HG02642 (cell line): ENCODE measurements at regions not wholly inside any gene's neighbourhood (a gene's known extent, or its start where the extent isn't known, plus 50 kb on each side); places are given as distances from the start of the nearest gene placed in this dataset.
"Not testable (repeated sequence)": the region's sequence is repeated elsewhere in the genome, so short reads cannot be mapped to it uniquely, and the experiment has no call there.

Experiments
- ATAC-seq: cut with Tn5 transposase; IDR thresholded peaks from one replicate; pipeline ENCODE4 v1.9.1; 2021; ENCODE audit warnings: mild to moderate bottlenecking; ENCODE audit not compliant: unreplicated experiment, poor library complexity

DNA sequence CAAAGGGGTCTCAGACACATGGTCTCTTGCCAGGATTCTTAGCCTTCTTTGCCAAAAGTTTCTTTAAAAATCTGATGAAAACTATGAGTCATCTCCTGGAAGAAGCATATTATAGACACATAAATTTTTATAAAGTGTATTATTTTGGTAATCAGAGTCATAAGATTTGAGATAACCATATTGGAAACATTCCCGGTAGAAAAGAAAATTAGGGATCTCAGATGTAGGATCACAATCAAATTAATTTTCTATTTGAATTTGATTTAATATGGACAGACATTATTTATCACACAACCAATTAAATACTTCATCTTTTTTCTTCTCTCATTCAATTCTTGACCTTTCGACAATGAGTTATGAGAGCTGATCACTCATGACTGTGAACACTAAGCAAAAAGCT lies 347.7 kb upstream of the CDH8 start:
- no peak for ATAC-seq

DNA sequence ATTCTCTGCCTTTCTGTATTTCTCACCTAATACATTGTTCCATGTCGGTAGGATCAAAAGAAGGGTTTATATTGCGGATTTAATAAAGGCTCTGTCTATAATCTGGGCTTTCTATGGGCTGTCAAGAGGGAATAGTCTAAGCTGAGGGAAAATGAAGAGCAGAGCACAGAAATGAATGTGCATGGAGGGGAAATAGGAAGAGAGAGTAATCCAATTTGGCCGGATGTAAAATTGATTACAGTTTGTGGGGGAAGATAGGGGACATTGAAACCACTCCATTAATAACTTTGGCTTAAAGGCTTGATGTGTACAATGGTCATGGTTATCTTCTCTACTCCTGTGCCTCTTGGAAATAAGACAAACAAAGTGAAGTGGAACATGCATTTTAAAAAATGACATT lies 334.2 kb upstream of the CDH8 start:
- no peak for ATAC-seq

DNA sequence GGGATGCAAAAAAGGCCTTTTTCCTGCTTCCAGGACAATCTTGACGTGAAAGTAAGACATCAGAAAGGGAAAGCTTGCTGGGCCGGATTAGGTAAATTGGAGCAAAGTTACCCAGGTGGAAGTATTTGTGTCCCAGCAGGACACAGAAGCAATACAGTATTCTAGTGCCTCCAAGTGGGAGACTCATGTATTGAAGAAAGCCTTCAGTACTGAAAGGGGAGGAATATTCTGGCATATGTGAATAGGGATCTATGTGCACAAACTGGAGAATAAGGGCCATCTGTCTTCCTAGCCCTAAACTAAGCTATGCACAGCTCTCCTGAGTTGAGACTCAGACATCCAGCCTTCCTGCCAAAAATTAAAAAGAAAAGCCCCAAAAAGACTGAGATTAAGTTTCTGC lies 327.3 kb upstream of the CDH8 start:
- ATAC-seq: no peak

DNA sequence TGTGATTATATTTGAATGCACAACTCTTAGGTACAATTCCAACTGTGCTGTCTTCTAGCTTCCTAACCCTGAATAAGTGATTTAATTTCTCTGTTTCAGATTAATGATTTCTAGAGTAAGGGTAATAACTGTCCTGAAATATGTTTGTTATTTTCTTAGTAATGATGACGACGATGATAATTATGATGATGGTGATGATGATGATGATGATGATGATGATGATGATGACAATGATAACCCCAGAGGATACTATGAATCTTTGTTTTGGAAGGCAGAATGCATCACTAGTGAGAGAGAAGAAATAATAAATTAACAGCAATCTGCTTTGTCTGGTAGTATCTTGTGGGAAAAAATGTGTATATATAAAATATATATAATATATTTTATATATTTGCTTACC lies 317.1 kb upstream of the CDH8 start:
- no peak for ATAC-seq

DNA sequence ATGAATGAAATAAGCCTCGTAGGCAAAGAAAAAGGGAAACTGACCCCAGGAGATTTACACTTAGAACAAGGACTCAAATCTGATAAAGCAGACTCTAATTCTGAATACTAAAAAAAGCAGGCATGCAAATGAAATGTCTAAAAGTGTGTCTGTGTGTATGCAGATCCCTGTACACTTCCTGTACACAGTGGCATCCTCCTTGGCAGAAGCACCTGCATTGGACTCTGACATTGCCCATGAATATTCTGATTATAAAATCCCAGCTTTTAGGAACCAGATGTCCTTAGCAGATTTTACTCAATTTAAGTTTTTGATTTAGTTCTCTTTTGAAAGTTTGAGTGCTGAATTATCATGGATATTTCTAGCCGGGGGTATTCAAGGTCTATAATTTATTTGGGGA lies 306.0 kb upstream of the CDH8 start:
- no peak for ATAC-seq

DNA sequence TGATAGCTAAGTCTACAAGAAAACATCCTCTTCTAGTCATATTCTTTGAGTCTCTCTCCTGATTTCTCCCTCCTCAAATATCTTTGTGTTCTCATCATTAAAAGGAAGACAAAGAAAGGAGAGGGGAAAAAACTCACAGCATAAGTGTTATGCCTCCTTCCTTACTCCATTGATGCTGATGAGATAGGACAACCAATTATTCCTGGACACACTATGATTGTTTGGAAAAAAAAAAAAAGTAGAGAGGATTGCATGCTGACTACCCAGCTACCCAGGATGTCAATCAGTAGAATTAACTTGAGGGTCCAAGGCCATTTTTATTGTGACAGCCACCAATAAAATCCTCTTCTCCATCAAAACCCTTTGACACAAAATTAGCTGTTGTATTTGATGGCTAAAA lies 299.1 kb upstream of the CDH8 start:
- no peak for ATAC-seq

DNA sequence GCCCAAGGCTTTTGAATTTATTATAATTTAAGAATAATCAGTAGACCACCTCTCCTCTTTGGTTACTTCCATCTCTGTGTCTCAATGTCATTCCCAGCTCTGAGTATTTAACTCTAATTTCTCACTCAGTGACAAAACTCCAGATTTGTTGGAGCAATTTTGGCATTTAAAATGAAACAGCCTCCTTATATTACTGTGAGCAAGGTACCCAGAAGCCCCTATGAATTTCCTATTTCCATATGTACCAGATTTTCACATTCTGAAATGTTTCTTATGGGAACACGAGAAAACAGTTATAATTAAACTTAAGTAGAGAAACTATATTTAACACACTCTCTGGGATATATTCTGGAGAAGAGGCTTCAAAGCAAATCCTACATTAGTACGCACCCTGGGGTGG lies 285.4 kb upstream of the CDH8 start:
- ATAC-seq: no peak

DNA sequence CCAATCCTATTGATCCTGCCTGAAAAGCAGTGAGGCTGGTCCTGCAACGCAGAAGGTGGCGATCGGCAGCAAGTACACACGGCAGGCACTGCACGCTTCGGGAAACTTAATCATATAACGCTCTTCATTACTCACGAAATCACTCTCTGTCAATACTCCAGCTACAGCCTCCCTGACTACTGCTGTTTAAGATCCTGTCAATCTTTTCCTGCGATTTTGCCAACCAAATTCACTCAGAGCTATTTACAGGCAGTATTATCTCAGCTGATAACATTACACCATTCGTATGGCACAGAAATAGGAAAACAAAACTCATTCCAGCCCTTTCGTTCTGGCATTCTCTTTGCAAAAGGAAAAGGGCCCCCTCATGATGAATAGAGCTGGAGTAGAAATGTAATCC lies 262.4 kb upstream of the CDH8 start:
- no peak for ATAC-seq

DNA sequence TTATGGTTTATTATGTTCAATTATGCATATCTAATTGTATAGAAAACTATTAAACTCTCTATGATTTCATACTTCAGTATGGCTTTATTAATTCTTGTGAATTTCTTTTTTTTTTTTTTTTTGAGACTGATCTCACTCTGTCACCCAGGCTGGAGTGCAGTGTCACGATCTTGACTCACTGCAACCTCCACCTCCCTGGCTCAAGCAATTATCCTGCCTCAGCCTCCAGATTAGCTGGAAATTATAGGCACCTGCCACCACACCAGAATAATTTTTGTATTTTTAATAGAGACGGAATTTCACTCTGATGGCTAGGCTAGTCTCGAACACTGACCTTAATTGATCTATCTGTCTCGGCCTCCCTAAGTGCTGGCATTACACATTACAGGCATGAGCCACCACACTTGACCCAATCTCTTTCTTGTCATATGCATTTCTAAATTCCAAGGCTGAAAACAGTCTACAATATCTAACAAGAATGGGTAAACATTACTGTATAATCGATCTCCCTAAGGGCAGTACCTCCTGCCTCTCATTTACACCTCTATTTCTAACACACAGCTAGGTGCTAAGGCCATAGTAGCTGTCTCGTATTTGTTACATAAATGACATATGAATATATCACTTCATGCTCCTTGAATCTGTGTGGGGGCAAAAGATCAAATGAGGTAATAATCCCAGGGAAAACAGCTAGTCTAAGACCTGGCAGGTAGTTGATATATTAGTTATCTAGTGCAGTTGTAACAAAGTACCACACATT lies 258.2 kb upstream of the CDH8 start:
- no peak for ATAC-seq

DNA sequence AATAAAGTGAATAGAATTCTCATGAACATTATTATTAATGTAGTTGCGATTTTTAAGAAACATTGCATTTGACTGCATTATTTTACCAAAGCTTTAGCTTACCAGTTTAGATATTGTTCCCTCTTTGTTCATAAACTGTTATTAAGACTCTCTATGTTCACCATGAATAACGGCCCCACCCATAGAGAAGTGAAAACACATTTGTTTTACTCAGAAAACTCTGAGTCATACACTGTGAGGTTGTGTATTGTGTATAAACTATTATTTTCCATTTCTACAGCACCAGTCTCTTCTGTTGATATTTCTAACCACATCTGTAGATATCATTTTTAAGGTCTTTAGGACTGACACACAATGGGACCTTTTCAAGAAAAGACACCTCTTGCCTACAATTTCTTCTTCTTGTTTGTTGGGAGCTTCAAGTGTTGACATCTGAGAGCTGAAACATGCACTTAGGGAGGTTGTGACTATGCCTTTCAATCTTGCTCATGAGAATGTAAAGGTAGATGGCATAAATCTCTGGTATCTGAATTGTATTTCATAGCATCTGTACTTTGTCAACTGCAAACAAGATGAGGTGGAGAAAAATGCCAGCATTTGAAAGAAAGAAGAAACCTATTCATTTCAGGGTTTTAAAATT lies 252.9 kb upstream of the CDH8 start:
- no peak for ATAC-seq

DNA sequence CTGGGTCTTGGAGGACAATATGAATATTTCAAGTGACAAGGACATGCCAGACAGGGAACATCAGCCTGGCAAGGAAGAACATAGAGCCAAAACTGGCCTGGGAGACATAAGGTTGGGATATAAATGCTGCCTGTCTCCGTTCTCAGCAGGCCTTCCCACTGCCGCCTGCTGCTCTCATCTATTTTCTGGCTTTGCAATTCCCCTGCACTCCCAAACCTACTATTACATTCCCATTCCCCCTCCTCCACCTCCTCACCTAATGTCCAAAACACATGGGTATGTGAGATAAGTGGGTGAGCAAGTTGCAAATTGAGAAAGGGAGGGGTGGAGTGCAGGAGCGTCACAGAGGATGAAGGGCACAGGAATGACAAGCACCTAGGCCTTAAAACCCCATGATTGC lies 244.3 kb upstream of the CDH8 start:
- ATAC-seq: no peak

DNA sequence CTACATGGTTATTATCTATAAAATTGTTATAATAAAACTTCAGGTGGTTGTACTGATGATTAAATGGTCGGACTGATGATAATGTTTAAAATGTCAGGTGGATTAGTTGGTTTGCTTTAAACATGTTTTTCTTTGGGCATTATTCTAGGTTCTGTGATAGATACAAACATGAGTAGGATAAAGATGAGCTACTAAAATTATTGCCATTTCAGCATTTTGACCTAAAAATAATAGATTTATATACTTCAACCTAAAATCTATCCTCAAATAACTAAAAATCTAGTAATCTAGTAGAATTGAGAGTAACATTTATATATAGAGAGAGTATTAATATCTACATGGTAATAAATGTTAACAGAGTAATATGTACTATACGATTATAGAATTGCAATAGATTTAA lies 241.7 kb upstream of the CDH8 start:
- no peak for ATAC-seq

DNA sequence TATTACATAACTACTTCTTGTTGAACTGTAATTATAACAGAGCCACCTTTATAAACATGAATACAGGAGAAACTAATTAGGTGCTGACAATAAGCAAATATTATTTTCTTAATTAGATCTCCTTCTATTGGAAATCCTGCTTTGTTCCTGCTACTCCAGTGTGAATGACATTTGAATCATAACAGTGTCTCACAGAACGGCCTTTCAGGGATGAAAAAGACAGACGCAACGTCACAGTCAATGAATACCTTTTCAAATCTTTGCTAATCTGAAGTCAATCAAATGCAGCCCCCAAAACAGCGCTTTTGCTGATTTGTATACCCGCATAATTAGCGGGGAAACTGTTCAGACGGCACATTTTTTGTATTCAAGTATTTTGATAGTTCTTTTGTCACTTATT lies 240.4 kb upstream of the CDH8 start:
- ATAC-seq: no peak

DNA sequence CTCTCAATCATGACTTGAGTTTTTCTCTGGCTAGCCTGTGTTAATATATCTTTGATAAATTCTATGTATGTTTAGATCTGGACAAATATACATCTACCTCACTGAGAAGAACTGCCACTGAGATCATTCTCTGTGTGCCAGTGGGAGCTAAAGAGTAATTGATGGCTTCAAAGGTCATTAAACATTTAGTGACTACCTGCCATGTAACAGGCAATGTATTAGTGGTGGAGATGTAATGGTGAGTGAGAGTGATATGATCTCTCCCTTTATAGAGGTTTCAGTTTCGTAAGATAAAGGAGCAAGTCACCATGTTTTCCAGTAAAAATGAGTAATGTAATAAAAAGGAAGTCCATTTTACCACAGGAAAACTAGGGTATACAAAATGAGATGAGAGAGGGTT lies 235.8 kb upstream of the CDH8 start:
- no peak for ATAC-seq

DNA sequence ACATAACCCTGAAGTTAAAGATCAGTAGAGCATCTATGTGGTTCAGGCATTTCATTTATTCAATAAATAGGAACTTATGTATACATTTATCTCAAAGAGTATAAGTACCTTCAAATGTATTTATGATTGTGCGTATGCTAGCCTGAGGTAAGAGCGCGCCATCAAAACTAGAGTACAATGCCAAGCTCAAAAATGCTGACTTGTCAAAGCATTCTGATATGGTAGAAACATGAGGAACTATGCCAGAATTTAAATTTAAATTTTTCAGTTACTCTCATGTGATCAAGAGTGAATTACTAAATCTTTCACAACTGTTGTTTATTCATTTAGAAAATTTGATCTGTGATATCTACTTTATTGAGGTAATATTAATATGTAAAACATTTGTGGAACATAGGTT lies 225.5 kb upstream of the CDH8 start:
- no peak for ATAC-seq

DNA sequence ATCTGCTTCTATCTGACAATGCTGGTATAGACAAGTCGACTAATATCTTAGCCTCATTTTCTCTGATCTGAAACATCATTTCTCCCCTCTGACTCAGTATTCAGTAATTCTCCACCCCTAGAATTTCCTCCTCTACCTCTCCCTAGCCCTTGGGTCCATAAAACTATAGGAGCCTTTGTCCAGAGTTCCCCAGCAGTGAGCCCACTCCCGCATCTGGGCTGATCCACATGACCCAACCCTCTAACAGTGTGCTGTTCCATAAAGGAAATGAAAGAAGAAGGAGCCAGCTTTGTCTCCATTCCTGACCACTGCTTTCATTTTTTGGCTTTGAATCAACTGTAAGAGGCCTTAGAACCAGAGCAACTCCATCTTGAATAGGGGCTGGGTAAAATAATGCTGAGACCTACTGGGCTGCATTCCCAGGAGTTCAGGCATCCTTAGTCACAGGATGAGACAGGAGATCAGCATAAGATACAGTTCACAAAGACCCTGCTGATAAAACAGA lies 222.7 kb upstream of the CDH8 start:
- not testable (repeated sequence) for ATAC-seq

DNA sequence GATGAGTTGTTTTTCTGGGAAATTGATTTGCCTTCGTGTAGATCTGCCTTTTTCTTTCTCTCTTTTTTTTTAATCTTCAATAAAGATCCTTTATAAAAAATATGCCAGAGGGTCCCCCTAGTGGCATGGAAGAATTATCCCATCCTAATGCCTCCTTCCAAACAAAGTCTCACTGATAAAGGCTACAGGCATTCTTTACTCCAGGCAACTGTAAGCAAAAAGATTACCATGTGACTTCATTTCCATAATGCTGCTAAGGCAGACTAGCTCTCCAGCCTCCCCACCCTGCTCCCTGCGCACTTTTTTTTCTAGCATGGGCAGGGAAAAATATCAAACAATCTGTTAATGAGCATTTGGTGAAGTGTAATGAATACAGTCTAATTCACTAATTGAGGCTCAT lies 220.2 kb upstream of the CDH8 start:
- no peak for ATAC-seq

DNA sequence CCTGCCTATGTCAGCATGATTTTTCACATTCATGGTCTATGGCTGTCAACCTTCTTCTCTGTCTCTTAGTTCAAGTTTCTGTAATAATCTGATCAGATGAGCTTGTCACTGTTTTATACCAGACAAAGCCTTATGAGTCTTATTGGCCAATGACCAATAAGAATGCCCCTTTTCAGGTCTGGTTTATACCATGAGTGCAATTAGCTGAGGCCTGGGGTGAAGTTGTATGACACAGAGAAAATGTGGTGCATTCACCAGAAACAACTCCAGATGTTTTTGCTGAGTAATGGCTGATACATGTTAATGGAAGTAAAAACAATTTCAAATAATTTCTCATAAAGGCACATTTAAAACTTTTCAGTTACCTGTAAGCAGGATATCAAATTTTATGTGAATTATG lies 218.6 kb upstream of the CDH8 start:
- ATAC-seq: no peak

DNA sequence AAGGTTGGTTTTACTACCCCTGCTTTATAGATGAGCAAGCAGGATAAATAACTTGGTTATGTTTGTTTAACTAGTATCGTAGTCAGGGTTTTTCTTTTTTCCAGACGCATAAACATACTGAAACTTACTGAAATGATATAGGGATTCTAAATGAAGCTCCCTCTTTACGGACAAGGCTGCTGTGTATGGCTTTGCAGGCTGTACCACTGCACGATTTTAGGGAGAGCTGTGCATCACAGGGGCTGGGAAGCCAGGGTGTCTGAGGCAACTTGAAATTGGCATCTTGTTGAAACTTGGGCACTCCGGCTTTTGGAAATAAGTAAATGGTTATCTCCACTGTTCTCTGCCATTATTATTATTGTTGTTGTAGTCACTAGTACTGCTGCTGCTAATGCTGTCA lies 218.1 kb upstream of the CDH8 start:
- ATAC-seq: no peak

DNA sequence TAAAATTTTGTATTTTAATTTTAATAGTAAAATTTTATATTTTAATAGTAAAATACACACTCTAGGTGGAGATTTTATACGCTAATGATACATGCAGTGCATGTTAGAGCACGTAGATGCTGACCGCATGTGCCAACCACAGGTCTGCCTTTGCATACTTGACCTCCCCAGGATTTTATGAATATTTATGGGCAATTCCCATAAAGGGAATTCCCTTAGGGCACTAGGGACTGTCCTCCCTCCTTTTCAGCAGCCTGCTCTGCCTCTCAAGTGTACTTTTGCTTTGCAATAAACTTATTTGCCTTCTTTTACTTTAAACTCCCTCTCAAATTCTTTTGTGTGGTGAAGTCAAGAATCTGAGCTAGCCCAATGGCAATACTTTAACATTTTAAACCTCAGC lies 217.7 kb upstream of the CDH8 start:
- ATAC-seq: no peak

DNA sequence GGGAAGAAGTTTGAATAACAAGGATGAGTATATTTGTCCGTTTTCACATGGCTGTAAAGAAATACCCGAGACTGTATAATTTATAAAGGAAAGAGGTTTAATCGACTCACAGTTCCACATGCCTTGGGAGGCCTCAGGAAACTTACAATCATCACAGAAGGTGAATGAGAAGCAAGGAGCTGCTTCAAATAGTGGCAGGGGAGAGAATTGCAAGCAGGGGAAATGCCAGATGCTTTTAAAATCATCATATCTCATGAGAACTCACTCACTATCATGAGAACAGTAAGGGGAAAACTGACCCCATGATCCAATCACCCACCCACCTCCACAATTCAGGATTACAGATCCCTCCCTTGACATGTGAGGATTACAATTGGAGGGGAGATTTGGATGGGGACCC lies 212.8 kb upstream of the CDH8 start:
- ATAC-seq: no peak

DNA sequence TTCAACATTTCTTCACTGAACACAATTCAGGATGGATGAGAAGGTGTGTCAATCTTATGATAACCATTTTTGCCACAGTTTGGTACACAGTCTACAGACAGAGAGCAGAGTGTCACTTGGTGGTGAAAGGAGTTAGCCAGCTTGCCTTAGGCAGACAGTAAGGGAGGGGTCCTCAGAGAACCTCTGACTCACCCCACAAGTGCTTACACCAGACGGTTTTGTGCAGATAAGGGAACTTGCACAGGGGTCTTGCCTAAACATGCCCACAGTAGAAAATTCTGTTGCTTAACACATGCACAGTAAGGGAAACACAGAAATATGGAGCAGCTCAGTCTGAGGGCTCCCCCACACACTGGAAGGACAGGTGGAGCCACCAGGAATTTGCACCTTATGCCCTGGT lies 204.5 kb upstream of the CDH8 start:
- no peak for ATAC-seq
